ENCODE measurements at regions not wholly inside any gene's neighbourhood (a gene's known extent, or its start where the extent isn't known, plus 50 kb on each side); places are given as distances from the start of the nearest gene placed in this dataset.

GRCh38 chr5:28215091-28215490 is 1176.7 kb upstream of the CDH9 start:
- DNase-seq (ENCODE audit: low read depth) = no peak
- no peak for TF ChIP-seq CTCF (IDR thresholded peaks at IDR 0.05; ENCODE audit: low read length, missing control alignments)
- H3K4me3 ChIP-seq (replicated peaks; ENCODE audit: low read depth, low read length) = no peak overlapping the region

- no peak overlapping the region for H3K4me3 ChIP-seq (replicated peaks; ENCODE audit: low read depth, low read length)
- DNase-seq (ENCODE audit: low read depth) = no peak
- no peak for TF ChIP-seq CTCF (IDR thresholded peaks at IDR 0.05; ENCODE audit: low read length, missing control alignments)
These were observed 1175.9 kb upstream of the CDH9 start for GRCh38 chr5:28214292-28214691.

- no peak for TF ChIP-seq CTCF (IDR thresholded peaks at IDR 0.05; ENCODE audit: low read length, missing control alignments)
These were observed 1170.0 kb upstream of the CDH9 start for GRCh38 chr5:28208356-28208755.

GRCh38 chr5:28190011-28190410 is 1151.6 kb upstream of the CDH9 start:
- no peak overlapping the region for H3K4me3 ChIP-seq (replicated peaks; ENCODE audit: low read depth, low read length)
- TF ChIP-seq CTCF (IDR thresholded peaks at IDR 0.05; ENCODE audit: low read length, missing control alignments) = no peak
- DNase-seq (ENCODE audit: low read depth) = no peak

More at GRCh38 chr5:28208356-28208755, 1170.0 kb upstream of the CDH9 start:
- no peak overlapping the region for H3K4me3 ChIP-seq (replicated peaks; ENCODE audit: low read depth, low read length)
- DNase-seq (ENCODE audit: low read depth) = no peak

GRCh38 chr5:28174691-28175090 is 1136.3 kb upstream of the CDH9 start:
- H3K4me3 ChIP-seq (replicated peaks; ENCODE audit: low read depth, low read length) = no peak overlapping the region
- no peak for DNase-seq (ENCODE audit: low read depth)
- no peak for TF ChIP-seq CTCF (IDR thresholded peaks at IDR 0.05; ENCODE audit: low read length, missing control alignments)

GRCh38 chr5:28165096-28165495 is 1126.7 kb upstream of the CDH9 start:
- no peak for TF ChIP-seq CTCF (IDR thresholded peaks at IDR 0.05; ENCODE audit: low read length, missing control alignments)
- peak; percentile 43 for DNase-seq (ENCODE audit: low read depth)
- H3K4me3 ChIP-seq (replicated peaks; ENCODE audit: low read depth, low read length) = no peak overlapping the region

GRCh38 chr5:28164568-28164967 is 1126.2 kb upstream of the CDH9 start:
- no peak overlapping the region for H3K4me3 ChIP-seq (replicated peaks; ENCODE audit: low read depth, low read length)
- no peak for TF ChIP-seq CTCF (IDR thresholded peaks at IDR 0.05; ENCODE audit: low read length, missing control alignments)
- DNase-seq (ENCODE audit: low read depth) = no peak

Data from fibroblast of pulmonary artery (primary cell).